ENCODE measurements at regions not wholly inside any gene's neighbourhood (a gene's known extent, or its start where the extent isn't known, plus 50 kb on each side); places are given as distances from the start of the nearest gene placed in this dataset.

GRCh38 chr15:47503876-47504275, 213.4 kb upstream of the SEMA6D start:
- no peak overlapping the region for H3K4me3 ChIP-seq (ENCODE audit: low read depth, low read length, poor library complexity, severe bottlenecking)
- no peak overlapping the region for H3K27ac ChIP-seq (ENCODE audit: low read depth, low read length, poor library complexity, severe bottlenecking)
- intact Hi-C loops (cut with micrococcal nuclease; ENCODE audit: unreplicated experiment) = no loop called here
- no peaks in the 10 kb centered on the region for H3K79me2 ChIP-seq (ENCODE audit: insufficient read depth, low read depth, low read length)
- no peak overlapping the region for H3K4me2 ChIP-seq (ENCODE audit: low read length)
- H3K36me3 ChIP-seq (ENCODE audit: insufficient read depth, low read length) = no peaks in the 10 kb centered on the region
- H3K4me1 ChIP-seq (ENCODE audit: insufficient read depth, low read length, poor library complexity, severe bottlenecking) = no peaks in the 10 kb centered on the region
- no TSS peak for BruUV-seq (replicated peaks)
- H3K9me3 ChIP-seq (ENCODE audit: low read length) = no peaks in the 10 kb centered on the region
- TF ChIP-seq EZH2phosphoT487 (IDR thresholded peaks at IDR 0.05; ENCODE audit: borderline replicate concordance, low read depth, low read length) = no peak
- TF ChIP-seq CTCF (conservative IDR thresholded peaks at IDR 0.05; ENCODE audit: low read length) = no peak
- no peak for DNase-seq (ENCODE audit: low spot score)
- no peak overlapping the region for H2AFZ ChIP-seq (ENCODE audit: low read length)
- ChIA-PET CTCF (ENCODE audit: unreplicated experiment) (no interaction called here), POLR2A (no interaction called here)
- H3K9me2 ChIP-seq (ENCODE audit: insufficient read depth, low read length) = no peaks in the 10 kb centered on the region
- no peaks in the 10 kb centered on the region for H4K20me1 ChIP-seq (ENCODE audit: insufficient read depth, low read length)

GRCh38 chr15:47504624-47505256, 212.6 kb upstream of the SEMA6D start:
- ChIA-PET POLR2A (no interaction called here), CTCF (ENCODE audit: unreplicated experiment) (no interaction called here)
- Histone ChIP-seq H2AFZ (ENCODE audit: low read length) (no peak overlapping the region), H3K79me2 (ENCODE audit: insufficient read depth, low read depth, low read length) (no peaks in the 10 kb centered on the region), H3K9me2 (ENCODE audit: insufficient read depth, low read length) (no peaks in the 10 kb centered on the region), H3K4me3 (ENCODE audit: low read depth, low read length, poor library complexity, severe bottlenecking) (no peak overlapping the region), H3K4me2 (ENCODE audit: low read length) (no peak overlapping the region), H3K4me1 (ENCODE audit: insufficient read depth, low read length, poor library complexity, severe bottlenecking) (no peaks in the 10 kb centered on the region), H4K20me1 (ENCODE audit: insufficient read depth, low read length) (no peaks in the 10 kb centered on the region), H3K9me3 (ENCODE audit: low read length) (no peaks in the 10 kb centered on the region), H3K27ac (ENCODE audit: low read depth, low read length, poor library complexity, severe bottlenecking) (no peak overlapping the region), H3K36me3 (ENCODE audit: insufficient read depth, low read length) (no peaks in the 10 kb centered on the region)
- TF ChIP-seq CTCF (conservative IDR thresholded peaks at IDR 0.05; ENCODE audit: low read length) (no peak), EZH2phosphoT487 (IDR thresholded peaks at IDR 0.05; ENCODE audit: borderline replicate concordance, low read depth, low read length) (no peak)
- DNase-seq (ENCODE audit: low spot score) = no peak
- intact Hi-C loops (cut with micrococcal nuclease; ENCODE audit: unreplicated experiment) = no loop called here
- BruUV-seq (replicated peaks) = no TSS peak

- Histone ChIP-seq H3K9me2 (ENCODE audit: insufficient read depth, low read length) (no peaks in the 10 kb centered on the region), H3K4me2 (ENCODE audit: low read length) (no peak overlapping the region), H3K27ac (ENCODE audit: low read depth, low read length, poor library complexity, severe bottlenecking) (no peak overlapping the region), H2AFZ (ENCODE audit: low read length) (no peak overlapping the region), H3K9me3 (ENCODE audit: low read length) (no peaks in the 10 kb centered on the region), H3K36me3 (ENCODE audit: insufficient read depth, low read length) (no peaks in the 10 kb centered on the region), H3K79me2 (ENCODE audit: insufficient read depth, low read depth, low read length) (no peaks in the 10 kb centered on the region), H3K4me1 (ENCODE audit: insufficient read depth, low read length, poor library complexity, severe bottlenecking) (no peaks in the 10 kb centered on the region), H4K20me1 (ENCODE audit: insufficient read depth, low read length) (no peaks in the 10 kb centered on the region), H3K4me3 (ENCODE audit: low read depth, low read length, poor library complexity, severe bottlenecking) (no peak overlapping the region)
- TF ChIP-seq CTCF (conservative IDR thresholded peaks at IDR 0.05; ENCODE audit: low read length) = no peak
- no peak for TF ChIP-seq EZH2phosphoT487 (IDR thresholded peaks at IDR 0.05; ENCODE audit: borderline replicate concordance, low read depth, low read length)
- CTCF ChIA-PET (ENCODE audit: unreplicated experiment) = no interaction called here
- no TSS peak for BruUV-seq (replicated peaks)
- DNase-seq (ENCODE audit: low spot score) = no peak
- POLR2A ChIA-PET = interaction anchor here (0.7 kb wide), 1 partner anchor 28 kb away, joined by 3 read pairs; no protein-coding TSS in a partner anchor
- intact Hi-C loops (cut with micrococcal nuclease; ENCODE audit: unreplicated experiment) = no loop called here
Measured at GRCh38 chr15:47505712-47506328, 211.5 kb upstream of the SEMA6D start.

All from OCI-LY7 (cell line).